ENCODE measurements at regions not wholly inside any gene's neighbourhood (a gene's known extent, or its start where the extent isn't known, plus 50 kb on each side); places are given as distances from the start of the nearest gene placed in this dataset.

DNA sequence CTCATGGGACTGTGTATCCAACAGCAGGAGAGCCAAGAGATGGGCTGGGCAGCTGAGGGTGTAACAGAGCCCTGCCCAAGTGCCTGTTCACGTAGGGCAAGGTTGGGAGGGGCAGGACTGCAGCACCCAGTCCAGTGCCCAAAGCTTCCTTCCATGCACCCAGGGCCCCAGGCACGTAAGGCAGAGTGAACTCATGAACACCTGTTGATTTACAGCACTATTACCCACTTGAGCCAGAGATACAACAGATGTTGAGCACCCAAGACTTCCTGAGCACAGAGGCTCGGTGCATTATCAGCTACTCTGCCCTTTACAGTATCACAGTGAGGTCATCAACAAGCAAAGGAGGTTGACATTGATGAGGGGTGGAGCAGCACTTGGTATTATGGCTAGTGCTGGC is 50.2 kb upstream of the FHL2 start:
- no peak for DNase-seq (ENCODE audit: low spot score)

All from SW480 (cell line).